ENCODE measurements at regions not wholly inside any gene's neighbourhood (a gene's known extent, or its start where the extent isn't known, plus 50 kb on each side); places are given as distances from the start of the nearest gene placed in this dataset.

DNA sequence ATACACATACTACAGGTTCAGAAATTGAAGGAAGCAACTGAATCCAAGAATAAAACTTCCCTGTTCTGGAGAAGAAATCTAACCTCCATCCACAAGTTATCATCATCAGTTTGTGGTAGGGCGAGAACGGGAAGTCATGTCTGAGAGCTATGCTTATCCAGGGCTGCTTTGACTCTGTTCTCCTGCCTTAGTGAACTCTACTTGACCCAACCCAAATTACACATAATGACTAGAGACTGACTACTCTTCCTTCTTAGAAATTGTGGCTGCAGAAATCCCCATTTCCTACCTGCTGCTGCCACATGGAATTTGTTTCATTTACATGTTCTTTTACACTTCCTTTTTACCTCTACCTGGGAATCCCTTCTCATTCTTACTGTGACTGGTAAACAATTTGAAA, 1102.6 kb upstream of the PIK3C3 start:
- TF ChIP-seq, protein P1, sequence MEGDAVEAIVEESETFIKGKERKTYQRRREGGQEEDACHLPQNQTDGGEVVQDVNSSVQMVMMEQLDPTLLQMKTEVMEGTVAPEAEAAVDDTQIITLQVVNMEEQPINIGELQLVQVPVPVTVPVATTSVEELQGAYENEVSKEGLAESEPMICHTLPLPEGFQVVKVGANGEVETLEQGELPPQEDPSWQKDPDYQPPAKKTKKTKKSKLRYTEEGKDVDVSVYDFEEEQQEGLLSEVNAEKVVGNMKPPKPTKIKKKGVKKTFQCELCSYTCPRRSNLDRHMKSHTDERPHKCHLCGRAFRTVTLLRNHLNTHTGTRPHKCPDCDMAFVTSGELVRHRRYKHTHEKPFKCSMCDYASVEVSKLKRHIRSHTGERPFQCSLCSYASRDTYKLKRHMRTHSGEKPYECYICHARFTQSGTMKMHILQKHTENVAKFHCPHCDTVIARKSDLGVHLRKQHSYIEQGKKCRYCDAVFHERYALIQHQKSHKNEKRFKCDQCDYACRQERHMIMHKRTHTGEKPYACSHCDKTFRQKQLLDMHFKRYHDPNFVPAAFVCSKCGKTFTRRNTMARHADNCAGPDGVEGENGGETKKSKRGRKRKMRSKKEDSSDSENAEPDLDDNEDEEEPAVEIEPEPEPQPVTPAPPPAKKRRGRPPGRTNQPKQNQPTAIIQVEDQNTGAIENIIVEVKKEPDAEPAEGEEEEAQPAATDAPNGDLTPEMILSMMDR (IDR thresholded peaks at IDR 0.05; ENCODE audit: low read depth, low read length), result no peak
- no peak overlapping the region for H3K4me3 ChIP-seq (replicated peaks in 1 of 2; ENCODE audit: low read depth in 2 of 2, low read length in 2 of 2)
- DNase-seq (ENCODE audit: low read depth in 2 of 2), result no peak

DNA sequence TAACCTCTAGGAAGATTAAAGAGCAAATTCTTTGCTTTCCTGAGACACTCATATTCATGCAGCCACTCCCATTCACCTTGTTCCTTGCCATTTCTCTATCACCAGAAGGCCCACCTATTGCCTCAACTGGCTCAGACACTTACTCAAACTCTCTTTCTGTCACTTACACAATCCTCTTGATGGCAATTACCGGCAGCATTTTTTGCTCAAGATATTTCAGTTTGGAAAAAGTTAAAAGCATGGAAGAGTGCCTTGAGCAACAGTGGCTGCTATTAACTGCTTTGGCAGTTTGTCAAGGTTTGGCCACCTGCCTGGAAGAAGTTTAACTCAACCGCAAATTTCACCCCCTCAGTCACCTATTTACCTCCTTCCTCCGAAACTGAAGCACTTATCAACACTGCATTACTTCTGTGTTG, 1104.0 kb upstream of the PIK3C3 start:
- H3K4me3 ChIP-seq (replicated peaks in 1 of 2; ENCODE audit: low read depth in 2 of 2, low read length in 2 of 2), result no peak overlapping the region
- DNase-seq (ENCODE audit: low read depth in 2 of 2), result peak; percentile 36 to 68
- TF ChIP-seq, protein P1 (IDR thresholded peaks at IDR 0.05; ENCODE audit: low read depth, low read length), result no peak

- H3K4me3 ChIP-seq (replicated peaks in 1 of 2; ENCODE audit: low read depth in 2 of 2, low read length in 2 of 2), result no peak overlapping the region
- DNase-seq (ENCODE audit: low read depth in 2 of 2), result peak in 1 of 2 donors; percentile 48
- TF ChIP-seq, protein P1 (IDR thresholded peaks at IDR 0.05; ENCODE audit: low read depth, low read length), result no peak
Measured at GRCh38 chr18:40849886-40850285, 1105.1 kb upstream of the PIK3C3 start.

DNA sequence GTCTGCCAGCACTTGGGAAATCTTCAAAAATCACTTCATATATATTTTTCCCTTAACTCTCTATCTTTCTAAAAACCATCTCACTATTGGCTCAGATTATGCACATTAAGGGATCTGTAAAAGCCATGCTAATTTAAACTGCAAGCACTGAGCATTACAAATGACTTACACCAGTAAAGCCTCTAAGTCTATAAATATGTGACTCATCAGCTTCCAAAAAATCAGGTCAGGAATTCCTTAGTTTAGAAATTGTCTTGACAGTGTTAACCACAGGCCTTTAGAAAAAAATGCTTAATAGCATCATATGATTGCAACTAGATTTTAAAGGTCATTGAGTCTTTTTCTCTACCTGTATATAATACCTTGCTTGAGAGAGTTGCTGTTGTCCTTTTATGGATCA, 1113.6 kb upstream of the PIK3C3 start:
- H3K4me3 ChIP-seq (replicated peaks in 1 of 2; ENCODE audit: low read depth in 2 of 2, low read length in 2 of 2), result no peak overlapping the region
- DNase-seq (ENCODE audit: low read depth in 2 of 2), result peak; percentile 43 to 52
- TF ChIP-seq, protein P1 (IDR thresholded peaks at IDR 0.05; ENCODE audit: low read depth, low read length), result no peak

DNA sequence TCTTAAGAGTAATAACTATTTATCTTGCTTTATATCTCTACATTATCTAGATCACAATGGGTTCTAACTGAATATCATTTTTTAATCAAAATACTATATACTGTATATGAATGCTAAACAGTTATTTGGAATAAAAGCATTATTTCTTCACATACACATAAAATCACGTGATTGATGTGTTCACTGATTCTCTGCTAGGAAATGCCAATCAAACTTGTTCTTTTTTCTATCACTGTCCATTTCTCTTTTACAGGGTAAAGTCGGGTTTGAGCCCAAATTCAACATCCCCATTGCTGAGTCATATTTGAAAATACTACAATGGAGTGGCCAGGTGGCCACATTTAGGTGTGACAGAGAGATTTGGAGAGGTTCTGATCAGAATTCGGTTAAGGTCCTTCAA, 1114.0 kb upstream of the PIK3C3 start:
- H3K4me3 ChIP-seq (replicated peaks in 1 of 2; ENCODE audit: low read depth in 2 of 2, low read length in 2 of 2), result no peak overlapping the region
- DNase-seq (ENCODE audit: low read depth in 2 of 2), result no peak
- TF ChIP-seq, protein P1 (IDR thresholded peaks at IDR 0.05; ENCODE audit: low read depth, low read length), result no peak

DNA sequence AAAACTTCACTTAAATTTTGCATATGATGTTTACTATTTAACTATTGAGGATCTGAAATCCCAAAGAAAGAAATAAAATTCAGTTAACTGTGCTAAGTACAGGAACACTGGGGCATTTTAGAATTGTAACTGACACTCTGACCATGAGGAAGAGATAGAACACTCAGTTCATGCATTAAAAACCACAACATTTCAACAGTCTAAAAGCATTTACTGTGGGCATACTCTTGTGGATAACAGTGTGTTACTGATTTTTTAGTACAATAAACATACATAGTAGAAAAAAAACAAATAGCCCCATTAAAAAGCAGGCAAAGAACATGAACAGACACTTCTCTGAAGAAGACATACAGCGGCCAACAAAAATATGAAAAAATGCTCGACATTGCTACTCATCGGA, 1122.7 kb upstream of the PIK3C3 start:
- TF ChIP-seq, protein P1 (IDR thresholded peaks at IDR 0.05; ENCODE audit: low read depth, low read length), result no peak
- DNase-seq (ENCODE audit: low read depth in 2 of 2), result peak; percentile 19 to 23
- H3K4me3 ChIP-seq (replicated peaks in 1 of 2; ENCODE audit: low read depth in 2 of 2, low read length in 2 of 2), result no peak overlapping the region

DNA sequence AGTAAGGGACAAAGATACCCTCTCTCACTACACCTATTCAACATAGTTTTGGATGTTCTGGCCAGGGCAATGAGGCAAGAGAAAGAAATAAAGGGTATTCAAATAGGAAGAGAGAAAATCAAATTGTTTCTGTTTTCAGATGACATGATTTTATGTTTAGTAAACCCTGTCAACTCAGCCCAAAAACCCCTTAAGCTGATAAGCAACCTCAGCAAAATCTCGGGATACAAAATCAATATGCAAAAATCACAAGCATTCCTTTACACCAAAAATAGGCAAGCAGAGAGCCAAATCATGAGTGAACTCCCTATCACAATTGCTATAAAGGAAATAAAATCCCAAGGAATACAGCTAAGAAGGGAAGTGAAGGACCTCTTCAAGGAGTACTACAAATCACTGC, 1130.7 kb upstream of the PIK3C3 start:
- DNase-seq (ENCODE audit: low read depth in 2 of 2), result no peak
- TF ChIP-seq, protein P1 (IDR thresholded peaks at IDR 0.05; ENCODE audit: low read depth, low read length), result no peak
- no peak overlapping the region for H3K4me3 ChIP-seq (replicated peaks in 1 of 2; ENCODE audit: low read depth in 2 of 2, low read length in 2 of 2)
